GM19240 (cell line): ENCODE measurements at regions not wholly inside any gene's neighbourhood (a gene's known extent, or its start where the extent isn't known, plus 50 kb on each side); places are given as distances from the start of the nearest gene placed in this dataset.

Source experiments
- DNase-seq: peaks from one replicate; pipeline ENCODE4 v3.0.0; 2011; ENCODE audit warnings: low spot score; ENCODE audit not compliant: insufficient read length

DNA sequence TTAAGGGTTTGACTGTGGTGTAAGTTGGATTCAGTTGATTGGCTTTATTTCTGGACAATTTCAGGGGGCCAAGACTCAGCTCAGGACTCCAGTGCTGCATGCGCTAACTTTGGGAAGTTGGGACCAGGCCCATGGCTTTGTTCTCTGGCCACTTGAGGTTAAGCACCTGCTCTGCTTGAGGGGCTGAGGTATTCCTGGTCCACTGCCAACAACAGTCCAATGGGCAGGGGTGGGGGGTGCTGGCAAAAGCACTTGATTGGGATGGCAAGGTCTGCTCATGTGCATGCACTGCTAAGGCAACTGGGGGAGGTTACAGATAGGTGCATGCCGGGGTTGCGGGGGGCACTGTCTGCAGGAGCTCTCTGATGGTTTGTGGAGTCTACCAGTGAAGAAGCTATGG, 52.6 kb upstream of the ASB17 start:
- DNase-seq: no peak

DNA sequence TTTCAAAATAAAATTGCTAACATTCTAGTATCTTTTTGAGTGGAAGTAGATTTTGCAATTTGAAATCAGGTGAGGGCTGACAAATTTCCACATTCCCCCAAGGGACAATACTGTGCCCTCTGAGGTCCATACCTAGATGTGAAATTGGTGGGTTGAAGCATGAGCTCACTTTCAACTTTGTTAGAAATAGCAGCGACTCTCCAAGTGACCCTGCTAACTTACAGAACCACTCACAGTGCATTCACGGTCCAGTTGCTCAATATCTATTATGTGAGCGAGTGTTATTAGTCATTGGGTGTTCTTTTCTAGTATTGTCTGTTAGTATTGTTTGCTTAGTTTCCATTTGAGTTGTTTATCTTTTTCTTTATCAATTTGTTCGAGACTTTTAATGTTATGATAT, 53.6 kb upstream of the ASB17 start:
- DNase-seq: no peak

DNA sequence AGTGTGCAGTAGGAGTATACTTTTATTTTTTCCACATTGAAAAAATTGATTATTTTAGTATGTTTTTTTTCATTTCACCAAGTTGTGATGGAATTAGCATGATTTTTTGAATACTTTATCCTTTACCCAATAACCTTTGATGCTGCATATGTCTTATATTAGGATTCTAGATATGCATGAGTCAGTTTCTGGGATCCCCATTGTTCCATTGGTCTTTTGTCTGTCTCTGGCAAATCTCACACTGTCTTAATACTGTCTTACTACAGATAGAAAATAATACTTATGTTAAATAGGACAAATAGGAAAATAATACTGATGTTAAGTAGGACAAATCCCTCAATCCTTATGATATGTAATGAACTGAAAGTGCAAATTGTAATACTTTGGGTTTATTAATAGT, 54.3 kb upstream of the ASB17 start:
- DNase-seq: no peak

DNA sequence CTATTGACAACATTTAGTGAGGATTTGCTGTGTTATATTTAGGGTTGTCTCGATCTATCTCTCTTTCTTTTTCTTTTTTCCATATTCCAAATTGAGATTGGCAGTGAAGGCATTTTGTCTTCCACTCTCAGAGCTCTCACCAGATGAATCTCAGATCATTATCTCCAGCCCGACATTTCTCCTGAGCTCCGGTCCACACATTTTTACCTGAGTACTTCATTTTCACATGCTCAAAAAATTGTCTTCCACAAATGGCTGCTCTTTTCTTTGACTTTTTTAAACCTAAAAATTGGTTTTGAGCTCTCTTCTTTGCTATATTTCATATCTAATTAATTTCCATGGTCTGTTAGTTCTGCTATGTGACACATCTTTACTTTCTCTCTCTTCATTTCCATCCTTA, 56.9 kb upstream of the ASB17 start:
- no peak for DNase-seq

DNA sequence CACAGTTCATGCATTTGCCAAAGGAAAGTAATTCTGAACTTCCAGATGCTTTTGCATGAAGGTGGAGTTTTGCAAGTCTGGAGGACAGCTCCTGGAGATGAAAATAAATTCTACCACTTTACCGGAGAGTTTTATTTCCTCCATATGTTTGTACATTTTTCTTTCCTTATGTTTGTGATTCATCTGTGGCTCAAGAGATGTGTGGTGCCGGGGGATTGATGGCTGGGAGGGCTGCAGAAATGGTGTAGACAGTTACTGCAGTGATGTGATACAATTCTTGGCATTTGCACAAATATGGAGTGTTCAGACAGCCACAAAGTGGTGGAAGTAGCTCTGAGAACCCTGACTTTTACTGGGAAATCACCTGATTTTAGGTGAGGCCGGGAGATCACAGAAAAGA, 58.5 kb upstream of the ASB17 start:
- DNase-seq: no peak

DNA sequence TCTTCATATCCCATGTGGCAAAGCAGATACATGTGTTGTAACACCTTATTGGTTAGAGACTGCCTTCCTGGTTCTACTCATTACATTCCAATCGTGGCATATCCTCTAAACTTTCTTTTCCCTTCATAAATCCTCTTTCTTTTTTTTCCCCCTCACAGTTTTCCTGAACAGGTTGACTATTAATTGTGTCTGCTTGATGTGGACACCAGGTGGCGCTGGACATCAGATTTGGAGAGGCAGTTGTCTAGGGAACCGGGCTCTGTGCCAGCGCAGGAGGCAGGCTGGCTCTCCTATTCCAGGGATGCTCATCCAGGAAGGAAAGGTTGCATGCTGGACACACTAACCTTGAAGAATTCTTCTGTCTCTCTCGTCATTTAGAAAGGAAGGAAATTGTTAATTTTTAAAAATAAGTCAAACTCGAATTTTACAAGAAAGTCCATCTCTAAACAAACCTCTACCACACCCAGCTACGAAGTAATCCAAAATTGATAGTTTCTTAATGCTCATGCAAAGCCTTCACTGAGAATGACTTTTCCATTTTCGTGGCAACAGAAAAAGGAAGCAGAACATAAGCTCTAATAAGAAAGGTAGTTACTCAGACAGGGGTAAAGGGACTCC, 59.4 kb upstream of the ASB17 start:
- peak; percentile 37 for DNase-seq

DNA sequence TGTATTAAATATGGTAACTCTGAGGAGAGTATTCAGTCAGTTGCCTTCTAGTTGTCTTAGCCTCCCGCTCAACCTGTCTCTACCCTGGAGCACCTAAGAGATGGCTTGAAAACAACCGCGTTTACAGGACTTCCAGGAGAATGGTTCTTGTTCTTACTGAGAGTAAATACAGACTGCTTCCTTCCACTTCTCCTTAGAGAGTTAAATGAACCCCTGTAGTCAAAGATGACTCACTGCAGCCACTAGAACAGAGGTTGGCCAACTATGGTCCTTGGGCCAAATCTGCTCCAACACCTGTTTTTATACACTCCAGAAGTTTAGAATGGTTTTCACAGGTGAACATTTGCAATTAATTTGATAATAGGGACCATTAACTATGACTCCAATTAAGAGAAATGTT, 60.1 kb upstream of the ASB17 start:
- DNase-seq: no peak

DNA sequence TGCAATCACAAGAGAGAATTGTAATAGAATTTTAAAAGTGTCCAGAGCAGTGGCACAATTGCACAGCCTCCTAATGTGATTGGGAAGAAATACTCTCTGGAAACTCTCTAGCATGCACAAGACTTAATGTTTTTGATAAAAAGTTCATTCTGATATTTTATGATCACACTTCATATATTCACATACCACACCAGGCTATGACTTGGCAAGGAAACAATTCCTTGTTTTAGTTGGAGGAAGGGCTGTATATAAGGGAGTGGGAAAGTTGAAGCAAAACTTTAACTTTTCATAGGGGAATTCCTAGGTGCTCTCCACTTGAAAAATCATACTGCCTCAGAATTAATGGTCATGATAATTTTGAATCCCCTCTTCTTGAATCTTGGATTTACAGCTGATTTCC, 61.5 kb upstream of the ASB17 start:
- no peak for DNase-seq

DNA sequence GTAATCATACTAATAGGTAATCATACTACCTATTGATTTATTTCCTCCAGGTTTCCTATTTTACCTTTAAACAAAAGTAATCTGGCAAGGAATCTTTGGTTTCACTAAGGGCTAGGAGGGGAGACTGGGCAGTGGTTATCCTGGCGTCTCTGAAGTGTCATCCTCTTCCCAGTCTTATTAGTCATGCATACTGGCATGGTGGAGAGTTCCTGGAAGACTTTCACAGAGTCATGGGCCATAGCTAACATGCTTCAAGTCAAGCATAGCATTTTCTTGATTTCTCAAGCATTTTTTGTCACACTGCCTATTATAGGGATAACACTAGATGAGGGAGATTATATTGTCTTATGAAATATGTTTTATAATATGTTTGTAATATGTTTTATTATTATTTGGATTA, 64.0 kb upstream of the ASB17 start:
- DNase-seq: no peak

DNA sequence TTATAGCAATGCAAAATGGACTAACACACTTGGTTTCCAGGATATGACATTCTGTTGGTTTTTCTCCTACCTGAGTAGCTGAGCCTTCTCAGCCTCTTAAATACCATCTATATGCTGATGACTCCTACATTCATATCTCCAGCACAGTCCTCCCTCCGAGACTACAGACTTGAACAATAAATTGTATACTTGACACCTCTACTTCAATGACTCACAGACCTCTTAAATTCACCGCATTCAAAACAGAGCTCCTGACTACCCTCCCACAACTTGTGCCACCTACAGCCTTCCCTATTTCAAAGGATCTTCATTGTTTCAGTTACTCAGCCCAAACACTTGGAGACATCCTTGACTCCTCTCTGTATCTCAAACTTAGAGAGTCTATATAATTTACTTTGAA, 66.8 kb upstream of the ASB17 start:
- no peak for DNase-seq

DNA sequence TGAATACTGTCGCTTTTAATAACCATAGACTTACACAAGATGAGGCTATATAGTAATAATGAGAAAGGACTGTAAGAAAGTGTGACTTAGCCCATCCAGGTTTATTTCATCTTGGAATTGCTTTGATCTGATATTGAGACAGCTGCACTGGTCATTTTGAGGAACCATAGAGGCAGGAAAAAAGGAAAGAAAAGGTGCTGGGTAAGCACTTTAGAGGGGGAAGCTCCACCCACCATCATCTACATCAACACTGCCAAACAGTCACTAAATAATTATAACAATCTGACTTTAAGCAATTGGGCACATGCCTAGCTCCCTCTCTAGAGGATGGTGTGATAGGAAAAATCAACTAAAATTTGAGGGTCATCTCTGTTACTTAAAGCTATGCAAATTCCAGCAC, 70.6 kb upstream of the ST6GALNAC3 start:
- DNase-seq: no peak

DNA sequence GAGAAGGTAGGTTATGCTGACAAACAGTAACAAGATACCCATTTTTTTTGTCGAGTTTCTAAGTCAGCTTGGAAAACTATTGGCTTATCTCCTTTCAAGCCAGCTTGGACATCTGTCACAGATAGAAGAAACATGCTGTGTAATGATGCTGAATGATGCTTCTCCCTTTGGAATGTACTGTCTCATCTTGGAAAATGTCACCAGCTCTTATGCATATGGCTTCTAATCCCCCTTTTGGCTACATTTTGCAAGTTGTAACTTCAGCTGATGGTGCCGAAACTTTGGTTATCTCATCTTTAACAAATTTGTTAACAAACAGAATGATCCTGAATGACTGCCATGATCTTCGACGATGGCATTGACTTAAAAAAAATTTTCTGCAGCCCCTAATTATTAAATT, 68.8 kb upstream of the ST6GALNAC3 start:
- no peak for DNase-seq

DNA sequence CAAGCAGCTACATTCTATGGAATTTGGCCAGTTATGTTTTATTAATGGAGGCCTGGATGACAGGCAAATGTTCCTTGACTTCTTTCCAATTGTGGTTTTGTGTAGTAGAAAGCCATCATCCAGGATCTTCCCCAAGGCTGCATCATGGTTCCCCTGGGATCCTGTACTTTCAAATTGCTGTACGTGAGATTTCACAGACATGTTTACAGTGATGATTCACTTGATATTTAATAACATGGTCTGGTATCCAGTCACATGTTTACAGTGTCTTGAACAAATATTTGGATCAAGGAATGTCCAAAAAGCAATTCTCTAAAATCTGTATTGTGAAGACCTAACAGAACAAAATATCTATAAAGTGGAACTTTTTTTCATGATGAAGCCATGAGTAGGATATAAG, 68.3 kb upstream of the ST6GALNAC3 start:
- no peak for DNase-seq

DNA sequence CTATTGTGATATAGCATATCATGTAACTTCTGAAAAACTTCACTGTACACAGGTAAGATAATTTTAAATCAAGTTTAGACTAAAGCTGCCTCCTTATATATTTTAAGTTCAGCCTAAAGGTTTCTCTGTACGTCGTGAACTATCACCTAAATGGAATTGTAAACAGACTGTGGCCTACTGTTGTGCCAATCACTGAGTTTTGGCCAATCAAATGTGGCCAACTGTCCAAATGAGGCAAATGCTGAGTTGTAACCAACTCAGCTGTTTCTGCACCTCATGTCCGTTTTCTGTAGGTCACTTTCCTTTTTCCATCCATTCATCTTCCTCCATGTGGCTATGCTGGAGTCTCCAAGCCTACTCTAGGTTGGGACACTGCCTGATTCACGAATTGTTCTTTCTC, 63.7 kb upstream of the ST6GALNAC3 start:
- DNase-seq: no peak

DNA sequence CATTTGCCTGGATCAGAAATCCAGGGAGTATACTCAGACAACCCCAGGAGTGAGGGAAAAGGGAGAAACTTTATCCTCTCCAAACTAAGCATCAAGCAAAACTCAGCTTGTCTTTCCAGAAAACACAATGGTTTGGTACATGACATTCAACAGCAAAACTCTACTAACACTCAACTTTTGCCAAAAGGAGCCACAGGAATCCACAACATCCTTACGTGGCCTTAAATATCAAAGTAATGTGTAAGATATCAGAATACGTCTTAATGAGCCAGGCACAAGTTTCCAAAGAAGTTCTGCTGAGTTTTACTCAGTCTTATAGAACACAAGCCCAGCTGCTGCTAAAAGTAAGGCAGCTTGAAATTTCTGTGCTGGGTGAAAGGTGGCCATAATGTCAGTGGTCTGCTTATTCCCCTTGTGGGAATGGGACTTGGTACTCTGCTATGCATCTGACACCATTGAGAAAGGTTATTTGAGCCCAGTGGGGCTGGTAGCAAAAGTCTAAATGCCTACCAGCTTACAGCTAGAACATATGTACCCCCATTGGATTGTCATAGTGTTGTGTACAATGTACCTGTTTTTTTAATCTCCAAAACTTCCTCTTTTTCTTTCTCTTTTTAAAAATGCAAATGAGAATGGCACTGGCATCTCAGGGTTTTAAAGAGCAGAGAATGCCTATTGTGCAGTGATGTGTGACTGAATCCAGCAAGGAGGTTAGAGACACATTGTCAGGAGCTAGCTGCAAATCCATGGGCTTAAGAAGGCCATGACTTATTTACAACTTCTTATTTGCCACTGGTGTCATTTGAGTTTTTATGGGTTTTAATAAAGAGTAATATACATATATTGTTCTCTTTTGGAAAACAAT, 62.0 kb upstream of the ST6GALNAC3 start:
- DNase-seq: no peak

DNA sequence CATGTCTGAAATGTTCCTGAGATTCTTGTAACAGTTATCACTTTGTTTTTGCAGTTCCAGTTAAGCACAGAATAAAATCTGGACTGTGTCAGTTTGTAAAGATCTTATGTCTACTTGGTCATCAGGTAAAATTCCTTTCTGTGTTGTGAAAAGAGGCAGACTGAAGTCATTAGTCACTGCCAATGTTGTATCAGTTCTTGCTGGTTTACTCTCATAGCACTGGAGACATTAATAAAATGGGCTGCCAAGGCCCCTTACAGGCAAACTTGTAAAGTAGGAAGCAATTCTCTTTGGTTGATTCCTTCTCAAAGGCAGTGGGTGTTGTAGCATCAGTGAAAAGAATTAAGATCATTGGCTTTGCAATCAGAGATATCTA, 61.4 kb upstream of the ST6GALNAC3 start:
- DNase-seq: no peak

DNA sequence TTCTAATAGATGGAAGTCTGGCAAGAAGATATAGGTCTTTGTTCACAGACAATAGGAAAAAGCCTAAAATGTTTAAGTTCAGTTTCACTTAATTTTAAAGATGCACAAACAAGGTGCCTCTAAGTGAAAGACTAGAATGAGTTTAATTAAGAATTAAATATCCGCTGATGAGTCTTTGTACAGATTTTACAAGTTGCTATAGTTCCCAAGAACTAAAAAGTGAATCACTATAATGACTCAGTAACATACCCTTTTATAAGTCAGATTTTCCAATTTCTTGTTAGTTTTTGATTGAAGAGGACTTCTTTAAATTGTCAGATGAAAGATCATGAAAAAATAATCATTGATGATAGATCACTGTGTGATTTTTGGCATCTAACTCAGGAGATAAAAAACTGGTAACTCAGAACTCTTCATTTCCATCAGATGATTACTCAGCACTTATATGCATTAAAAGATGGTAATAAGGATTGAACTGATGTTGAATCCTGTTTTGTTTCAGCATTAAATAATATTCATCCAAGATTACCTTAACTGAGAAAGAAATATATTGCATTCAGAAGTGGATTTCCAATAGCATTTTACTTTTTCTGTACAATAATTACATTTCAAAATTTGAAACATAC, 59.0 kb upstream of the ST6GALNAC3 start:
- DNase-seq: no peak

DNA sequence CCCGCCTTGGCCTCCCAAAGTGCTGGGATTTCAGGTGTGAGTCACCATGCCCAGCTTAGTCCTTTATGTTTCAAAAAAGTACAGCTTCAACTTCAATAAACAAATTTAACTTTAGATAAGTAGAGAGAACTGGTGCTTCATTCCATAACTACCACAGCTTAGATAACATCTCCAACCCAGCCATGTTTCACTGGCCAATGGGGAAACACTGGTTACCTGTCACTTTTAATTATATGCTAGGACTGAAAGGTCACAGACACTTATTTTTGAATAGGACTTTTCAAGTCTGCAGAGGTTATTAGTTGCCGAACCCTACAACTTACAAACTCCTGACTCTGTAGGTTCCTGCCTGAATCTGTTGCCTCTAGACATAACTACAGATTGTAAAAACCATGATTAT, 56.5 kb upstream of the ST6GALNAC3 start:
- DNase-seq: no peak

DNA sequence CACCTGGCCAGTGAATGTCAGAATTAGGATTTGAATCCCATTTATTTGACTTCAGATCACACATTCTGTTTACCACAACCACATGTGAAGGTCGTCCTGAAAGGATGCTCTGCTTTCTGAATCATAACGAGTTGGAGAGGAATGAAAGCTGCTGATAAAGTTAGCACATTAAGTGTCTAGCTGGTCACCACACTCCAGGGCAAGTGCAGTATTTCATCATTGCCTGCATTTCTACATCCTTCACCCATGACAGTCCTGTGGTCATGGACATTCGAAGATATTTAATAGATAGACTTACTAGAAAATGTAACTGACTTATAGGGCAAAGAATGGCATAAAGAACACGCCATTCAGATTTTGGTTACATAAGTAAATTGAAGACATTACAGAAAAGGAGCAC, 52.7 kb upstream of the ST6GALNAC3 start:
- no peak for DNase-seq

DNA sequence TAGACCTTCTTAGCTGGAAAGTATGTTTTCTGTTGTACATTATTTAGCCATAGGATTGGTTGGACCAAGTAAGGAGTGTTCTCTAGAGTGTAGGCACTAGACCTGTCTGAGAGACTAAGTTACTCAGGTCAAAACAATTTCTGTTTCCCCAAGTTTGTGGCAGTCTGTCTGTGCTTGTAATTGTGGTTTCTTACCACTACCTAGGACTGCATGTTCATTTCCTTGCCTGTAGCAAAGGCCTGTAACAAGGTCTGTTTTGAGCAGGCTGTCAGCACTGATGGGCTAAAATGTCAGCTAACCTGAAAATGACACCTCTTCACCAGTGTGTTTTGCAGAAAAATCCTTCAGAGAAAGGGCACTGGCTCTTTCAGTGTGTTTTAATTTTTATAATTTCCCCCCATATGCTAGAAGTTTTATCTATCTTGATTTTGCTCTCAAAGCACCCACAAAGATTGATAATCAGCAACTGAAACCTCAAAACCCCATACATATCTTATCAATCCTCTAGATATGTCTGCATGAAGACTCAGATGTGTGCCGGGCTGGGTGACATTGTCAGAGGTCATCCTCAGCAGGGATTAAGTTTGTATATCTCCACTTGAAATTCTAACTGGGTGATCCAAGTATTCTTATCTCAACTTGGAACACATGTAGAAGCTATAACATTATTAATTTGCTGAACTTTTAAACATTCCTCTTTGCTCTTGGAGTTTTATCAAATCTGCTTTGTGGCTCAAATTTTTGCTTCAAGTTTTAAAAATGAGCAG, 50.7 kb upstream of the ST6GALNAC3 start:
- no peak for DNase-seq
